ENCODE measurements at regions not wholly inside any gene's neighbourhood (a gene's known extent, or its start where the extent isn't known, plus 50 kb on each side); places are given as distances from the start of the nearest gene placed in this dataset.

GRCh38 chr22:22401381-22401780, 107.2 kb downstream of the ZNF280B start (continued):
- TF ChIP-seq MCM7 (IDR thresholded peaks at IDR 0.05) (peak in 1 of 2 experiments; percentile 78; a peak in 1 of 4 replicates), LEF1 (IDR thresholded peaks at IDR 0.05) (no peak), ETV1 (tag; conservative IDR thresholded peaks at IDR 0.05; ENCODE audit: low read depth) (no peak), MTA3 (IDR thresholded peaks at IDR 0.05; ENCODE audit: borderline replicate concordance) (no peak), CHD1 (IDR thresholded peaks at IDR 0.05; ENCODE audit: low read length) (no peak), RB1 (IDR thresholded peaks at IDR 0.05; ENCODE audit: low read depth) (0 out of 2 replicates have a peak, but pooled peaks have one; percentile 0), XRCC5 (IDR thresholded peaks at IDR 0.05; ENCODE audit: low read depth, low read length) (no peak), GTF2F1 (IDR thresholded peaks at IDR 0.05; ENCODE audit: low read depth, low read length) (0 out of 2 replicates have a peak, but pooled peaks have one; percentile 11), RBM14 (IDR thresholded peaks at IDR 0.05; ENCODE audit: borderline replicate concordance, insufficient read depth, low read depth, low read length) (no peak), ZNF140 (CRISPR knock-in tag; IDR thresholded peaks at IDR 0.05) (no peak), ELF1 (tag; IDR thresholded peaks at IDR 0.05) (no peak), HIVEP1 (CRISPR knock-in tag; IDR thresholded peaks at IDR 0.05) (no peak), PTBP1 (IDR thresholded peaks at IDR 0.05; ENCODE audit: low read depth, low read length) (no peak), PHF8 (IDR thresholded peaks at IDR 0.05; ENCODE audit: borderline replicate concordance, low read length) (no peak), MECOM (CRISPR knock-in tag; IDR thresholded peaks at IDR 0.05) (no peak), STAG1 (CRISPR knock-in tag; IDR thresholded peaks at IDR 0.05; ENCODE audit: borderline replicate concordance) (no peak; the same call in 1 of the 2 replicates), CBX2 (IDR thresholded peaks at IDR 0.05; ENCODE audit: insufficient read depth, low read length, poor library complexity, severe bottlenecking) (no peak), SMARCC2 (IDR thresholded peaks at IDR 0.05; ENCODE audit: low read depth) (no peak), ZBTB7A (IDR thresholded peaks at IDR 0.05; ENCODE audit: borderline replicate concordance, control insufficient read depth, low read depth, low read length) (no peak), TRIM24 (IDR thresholded peaks at IDR 0.05) (no peak), TCF7L2 (IDR thresholded peaks at IDR 0.05; ENCODE audit: low read depth, low read length) (no peak), HNRNPUL1 (IDR thresholded peaks at IDR 0.05; ENCODE audit: low read length) (0 out of 2 replicates have a peak, but pooled peaks have one; percentile 40), ZFPM2 (CRISPR knock-in tag; IDR thresholded peaks at IDR 0.05) (no peak), PHF21A (IDR thresholded peaks at IDR 0.05; ENCODE audit: borderline replicate concordance, low read depth) (no peak), KLF10 (CRISPR knock-in tag; IDR thresholded peaks at IDR 0.05) (no peak), ZKSCAN8 (CRISPR knock-in tag; IDR thresholded peaks at IDR 0.05) (no peak), ZNF121 (CRISPR knock-in tag; conservative IDR thresholded peaks at IDR 0.05) (no peak)
- TF ChIP-seq, protein P1, sequence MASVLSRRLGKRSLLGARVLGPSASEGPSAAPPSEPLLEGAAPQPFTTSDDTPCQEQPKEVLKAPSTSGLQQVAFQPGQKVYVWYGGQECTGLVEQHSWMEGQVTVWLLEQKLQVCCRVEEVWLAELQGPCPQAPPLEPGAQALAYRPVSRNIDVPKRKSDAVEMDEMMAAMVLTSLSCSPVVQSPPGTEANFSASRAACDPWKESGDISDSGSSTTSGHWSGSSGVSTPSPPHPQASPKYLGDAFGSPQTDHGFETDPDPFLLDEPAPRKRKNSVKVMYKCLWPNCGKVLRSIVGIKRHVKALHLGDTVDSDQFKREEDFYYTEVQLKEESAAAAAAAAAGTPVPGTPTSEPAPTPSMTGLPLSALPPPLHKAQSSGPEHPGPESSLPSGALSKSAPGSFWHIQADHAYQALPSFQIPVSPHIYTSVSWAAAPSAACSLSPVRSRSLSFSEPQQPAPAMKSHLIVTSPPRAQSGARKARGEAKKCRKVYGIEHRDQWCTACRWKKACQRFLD (CRISPR knock-in tag; IDR thresholded peaks at IDR 0.05) = no peak
- TF ChIP-seq, protein P2, sequence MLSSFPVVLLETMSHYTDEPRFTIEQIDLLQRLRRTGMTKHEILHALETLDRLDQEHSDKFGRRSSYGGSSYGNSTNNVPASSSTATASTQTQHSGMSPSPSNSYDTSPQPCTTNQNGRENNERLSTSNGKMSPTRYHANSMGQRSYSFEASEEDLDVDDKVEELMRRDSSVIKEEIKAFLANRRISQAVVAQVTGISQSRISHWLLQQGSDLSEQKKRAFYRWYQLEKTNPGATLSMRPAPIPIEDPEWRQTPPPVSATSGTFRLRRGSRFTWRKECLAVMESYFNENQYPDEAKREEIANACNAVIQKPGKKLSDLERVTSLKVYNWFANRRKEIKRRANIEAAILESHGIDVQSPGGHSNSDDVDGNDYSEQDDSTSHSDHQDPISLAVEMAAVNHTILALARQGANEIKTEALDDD (IDR thresholded peaks at IDR 0.05) = no peak
- TF ChIP-seq, protein P3, sequence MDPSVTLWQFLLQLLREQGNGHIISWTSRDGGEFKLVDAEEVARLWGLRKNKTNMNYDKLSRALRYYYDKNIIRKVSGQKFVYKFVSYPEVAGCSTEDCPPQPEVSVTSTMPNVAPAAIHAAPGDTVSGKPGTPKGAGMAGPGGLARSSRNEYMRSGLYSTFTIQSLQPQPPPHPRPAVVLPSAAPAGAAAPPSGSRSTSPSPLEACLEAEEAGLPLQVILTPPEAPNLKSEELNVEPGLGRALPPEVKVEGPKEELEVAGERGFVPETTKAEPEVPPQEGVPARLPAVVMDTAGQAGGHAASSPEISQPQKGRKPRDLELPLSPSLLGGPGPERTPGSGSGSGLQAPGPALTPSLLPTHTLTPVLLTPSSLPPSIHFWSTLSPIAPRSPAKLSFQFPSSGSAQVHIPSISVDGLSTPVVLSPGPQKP (CRISPR knock-in tag; IDR thresholded peaks at IDR 0.05) = no peak
